HEK293T (cell line): ENCODE measurements at regions not wholly inside any gene's neighbourhood (a gene's known extent, or its start where the extent isn't known, plus 50 kb on each side); places are given as distances from the start of the nearest gene placed in this dataset.

ENCODE experiments used
- ARNT ChIP-seq: fragments of 450-650 bp; IDR thresholded peaks from 2 replicates; pipeline ENCODE4 v1.6.1; 2017; ENCODE audit warnings: mild to moderate bottlenecking
- BHLHE40 ChIP-seq: fragments of 450-650 bp; IDR thresholded peaks from 2 replicates; pipeline ENCODE4 v1.6.1; 2016; ENCODE audit warnings: mild to moderate bottlenecking, moderate library complexity, borderline replicate concordance
- ELF4 ChIP-seq: fragments of 450-650 bp; IDR thresholded peaks from 2 replicates; pipeline ENCODE4 v1.6.1; 2017; ENCODE audit warnings: antibody characterized with exemption
- FOXA1 ChIP-seq: fragments of 450-650 bp; IDR thresholded peaks from 2 replicates; pipeline ENCODE4 v1.6.1; 2016; ENCODE audit warnings: mild to moderate bottlenecking
- HDGF ChIP-seq: fragments of 450-650 bp; IDR thresholded peaks from 2 replicates; pipeline ENCODE4 v1.6.1; 2017; ENCODE audit warnings: antibody characterized with exemption, borderline replicate concordance
- L3MBTL2 ChIP-seq: fragments of 450-650 bp; conservative IDR thresholded peaks from 2 replicates; pipeline ENCODE4 v1.6.1; 2016; ENCODE audit warnings: mild to moderate bottlenecking
- PKNOX1 ChIP-seq: fragments of 450-650 bp; IDR thresholded peaks from 2 replicates; pipeline ENCODE4 v1.6.1; 2016
- SP1 ChIP-seq: fragments of 450-650 bp; IDR thresholded peaks from 2 replicates; pipeline ENCODE4 v1.6.1; 2017
- SUZ12 ChIP-seq: fragments of 450-650 bp; IDR thresholded peaks from 2 replicates; pipeline ENCODE4 v1.6.1; 2016; ENCODE audit warnings: mild to moderate bottlenecking
- TARDBP ChIP-seq: fragments of 450-650 bp; IDR thresholded peaks from 2 replicates; pipeline ENCODE4 v1.6.1; 2016
- ZNF384 ChIP-seq: fragments of 450-650 bp; IDR thresholded peaks from 2 replicates; pipeline ENCODE4 v1.6.1; 2016

DNA sequence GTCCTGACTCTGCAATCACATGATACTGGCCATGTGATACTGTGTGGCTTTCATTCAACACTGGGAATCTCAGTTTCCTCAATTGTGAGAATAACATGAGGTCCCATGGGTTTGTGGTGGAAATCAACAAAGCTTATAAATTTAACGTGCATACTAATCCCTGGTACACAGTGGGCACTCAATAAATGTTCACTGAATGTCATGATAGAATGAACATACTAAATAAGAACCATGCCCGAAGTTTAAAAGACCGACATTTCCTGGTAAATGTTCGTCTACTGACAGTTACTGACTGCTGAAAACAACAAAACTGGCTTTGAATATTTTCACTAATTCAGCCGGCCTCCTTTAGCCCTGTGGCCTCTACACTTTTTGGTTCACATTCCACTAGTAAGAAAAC is 62.3 kb upstream of the CCT8L2 start:
- TF ChIP-seq ELF4 (no peak), SP1 (no peak), ZNF384 (no peak), FOXA1 (no peak), PKNOX1 (no peak), SUZ12 (no peak), TARDBP (no peak), HDGF (no peak), L3MBTL2 (no peak), BHLHE40 (no peak), ARNT (no peak)
